Gastroesophageal sphincter (tissue), 4 donors: ENCODE measurements at regions not wholly inside any gene's neighbourhood (a gene's known extent, or its start where the extent isn't known, plus 50 kb on each side); places are given as distances from the start of the nearest gene placed in this dataset.

Source experiments
- ATAC-seq: fragments of 150-250 bp; one replicate; pipeline ENCODE4 v1.9.1; 2016; ENCODE audit warnings: mild to moderate bottlenecking, moderate library complexity
- H3K27ac ChIP-seq, 4 donors: fragments of 200-600 bp; sonication (generic) in 3 of 4; 1 replicate in 3 of 4; 2 replicates in 1 of 4; pipeline ENCODE4 v1.5.1; 2016 to 2019
- H3K27me3 ChIP-seq: fragments of 200-600 bp; sonication (generic); one replicate; pipeline ENCODE4 v1.5.1; 2019
- H3K36me3 ChIP-seq, 2 donors: fragments of 200-600 bp; sonication (generic); one replicate each; pipeline ENCODE4 v1.5.1; 2019; ENCODE audit warnings: control low read depth in 1 of 2
- H3K4me1 ChIP-seq, 3 donors: fragments of 200-600 bp; sonication (generic); 1 replicate in 2 of 3; 2 replicates in 1 of 3; pipeline ENCODE4 v1.5.1; 2016 to 2019; ENCODE audit warnings: control low read depth in 2 of 3
- H3K4me3 ChIP-seq, 2 donors: fragments of 200-600 bp; sonication (generic); one replicate each; pipeline ENCODE4 v1.5.1; 2019; ENCODE audit warnings: mild to moderate bottlenecking in 1 of 2, moderate library complexity in 1 of 2
- H3K9me3 ChIP-seq, 3 donors: fragments of 200-600 bp; sonication (generic); one replicate each; pipeline ENCODE4 v1.5.1; 2017 to 2019; ENCODE audit warnings: control low read depth in 2 of 3
- EP300 ChIP-seq: sonication (generic); formaldehyde crosslinking; IDR thresholded peaks from one replicate; pipeline ENCODE4 v1.6.1; 2017; ENCODE audit warnings: antibody characterized with exemption, mild to moderate bottlenecking
- POLR2A ChIP-seq, 2 donors: fragments of 450-650 bp; IDR thresholded peaks; one replicate each; pipeline ENCODE4 v1.6.1; 2017; ENCODE audit warnings: antibody characterized with exemption in 2 of 2, mild to moderate bottlenecking in 2 of 2, moderate library complexity in 1 of 2
- POLR2AphosphoS5 ChIP-seq: sonication (generic); formaldehyde crosslinking; IDR thresholded peaks from one replicate; pipeline ENCODE4 v1.6.1; 2017; ENCODE audit warnings: antibody characterized with exemption
- whole genome bisulfite sequencing, 2 donors: methylation state at CpG; one replicate each; pipeline ENCODE4 v1.1.5; 2018; ENCODE audit warnings: low coverage in 1 of 2; 5-methylcytosine and 5-hydroxymethylcytosine counted together
- TF ChIP-seq, protein P1 (sequence below), 4 experiments: fragments of 200-600 bp in 2 of 4; fragments of 450-650 bp in 2 of 4; sonication (generic) in 1 of 4; IDR thresholded peaks; one replicate each; pipeline ENCODE4 v1.5.1; 2017 to 2019; ENCODE audit warnings: antibody characterized with exemption in 4 of 4, mild to moderate bottlenecking in 2 of 4, moderate library complexity in 2 of 4

DNA sequence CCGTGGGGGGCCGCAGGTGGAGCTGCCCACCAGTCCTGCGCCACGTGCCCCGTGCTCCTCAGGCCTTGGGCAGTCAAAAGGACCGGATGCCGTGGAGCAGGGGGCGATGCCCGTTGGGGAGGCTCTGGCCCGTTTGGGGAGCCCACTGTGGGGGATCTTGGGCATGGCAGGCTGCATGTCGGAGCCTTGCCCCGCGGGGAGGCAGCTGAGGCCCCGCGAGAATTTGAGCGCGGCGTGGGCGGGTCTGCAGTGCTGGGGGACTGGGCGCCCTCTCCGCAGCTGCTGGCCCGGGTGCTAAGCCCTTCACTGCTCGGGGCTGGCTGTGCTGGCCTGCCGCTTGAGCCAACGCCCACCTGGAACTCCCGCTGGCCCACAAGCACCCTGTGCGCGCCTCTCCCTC lies 445.6 kb upstream of the EDIL3 start:
- Histone ChIP-seq H3K27ac (no peak overlapping the region), H3K27me3 (no peaks in the 10 kb centered on the region), H3K9me3 (peaks cover 0 to 12% (median 0%) of the 10 kb centered on the region in 3 donors), H3K36me3 (no peaks in the 10 kb centered on the region), H3K4me3 (no peak overlapping the region), H3K4me1 (no peaks in the 10 kb centered on the region)
- no CpG with 5 or more reads among the region's 28 CpGs for WGBS, 2 donors
- TF ChIP-seq POLR2A (IDR thresholded peaks at IDR 0.05), result no peak
- TF ChIP-seq EP300, result no peak
- TF ChIP-seq, protein P1, sequence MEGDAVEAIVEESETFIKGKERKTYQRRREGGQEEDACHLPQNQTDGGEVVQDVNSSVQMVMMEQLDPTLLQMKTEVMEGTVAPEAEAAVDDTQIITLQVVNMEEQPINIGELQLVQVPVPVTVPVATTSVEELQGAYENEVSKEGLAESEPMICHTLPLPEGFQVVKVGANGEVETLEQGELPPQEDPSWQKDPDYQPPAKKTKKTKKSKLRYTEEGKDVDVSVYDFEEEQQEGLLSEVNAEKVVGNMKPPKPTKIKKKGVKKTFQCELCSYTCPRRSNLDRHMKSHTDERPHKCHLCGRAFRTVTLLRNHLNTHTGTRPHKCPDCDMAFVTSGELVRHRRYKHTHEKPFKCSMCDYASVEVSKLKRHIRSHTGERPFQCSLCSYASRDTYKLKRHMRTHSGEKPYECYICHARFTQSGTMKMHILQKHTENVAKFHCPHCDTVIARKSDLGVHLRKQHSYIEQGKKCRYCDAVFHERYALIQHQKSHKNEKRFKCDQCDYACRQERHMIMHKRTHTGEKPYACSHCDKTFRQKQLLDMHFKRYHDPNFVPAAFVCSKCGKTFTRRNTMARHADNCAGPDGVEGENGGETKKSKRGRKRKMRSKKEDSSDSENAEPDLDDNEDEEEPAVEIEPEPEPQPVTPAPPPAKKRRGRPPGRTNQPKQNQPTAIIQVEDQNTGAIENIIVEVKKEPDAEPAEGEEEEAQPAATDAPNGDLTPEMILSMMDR (IDR thresholded peaks at IDR 0.05), result no peak
- TF ChIP-seq POLR2AphosphoS5, result no peak
- no peak for ATAC-seq

DNA sequence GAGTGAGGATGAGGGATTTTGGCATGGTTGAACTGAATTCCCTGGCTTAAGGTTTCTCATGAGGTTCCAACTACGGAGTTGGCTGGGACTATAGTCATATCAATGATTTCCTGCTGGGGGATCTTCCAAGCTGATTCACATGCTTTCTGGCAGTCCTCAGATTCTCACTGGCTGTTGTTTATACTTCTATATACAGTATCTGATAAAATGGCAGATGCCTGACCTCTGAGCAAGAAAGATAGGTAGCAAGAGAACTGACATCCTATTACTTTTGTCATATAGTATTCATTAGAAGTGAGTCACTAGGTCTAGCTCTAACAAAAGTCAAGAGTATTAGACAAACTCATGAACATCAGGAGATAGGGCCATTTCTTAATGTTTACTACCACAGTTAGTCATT lies 440.9 kb upstream of the EDIL3 start:
- H3K9me3 ChIP-seq, result peaks cover 0 to 10% (median 0%) of the 10 kb centered on the region in 3 donors
- H3K36me3 ChIP-seq, result no peaks in the 10 kb centered on the region
- H3K4me1 ChIP-seq, result no peaks in the 10 kb centered on the region
- H3K4me3 ChIP-seq, result no peak overlapping the region
- H3K27me3 ChIP-seq, result no peaks in the 10 kb centered on the region
- H3K27ac ChIP-seq, result no peak overlapping the region
- TF ChIP-seq POLR2A (IDR thresholded peaks at IDR 0.05) (no peak), POLR2AphosphoS5 (no peak), EP300 (no peak)
- TF ChIP-seq, protein P1 (IDR thresholded peaks at IDR 0.05), result no peak
- ATAC-seq, result no peak
- 58 to 60% methylated on average over 1 of the region's 1 CpG for WGBS, 2 donors

DNA sequence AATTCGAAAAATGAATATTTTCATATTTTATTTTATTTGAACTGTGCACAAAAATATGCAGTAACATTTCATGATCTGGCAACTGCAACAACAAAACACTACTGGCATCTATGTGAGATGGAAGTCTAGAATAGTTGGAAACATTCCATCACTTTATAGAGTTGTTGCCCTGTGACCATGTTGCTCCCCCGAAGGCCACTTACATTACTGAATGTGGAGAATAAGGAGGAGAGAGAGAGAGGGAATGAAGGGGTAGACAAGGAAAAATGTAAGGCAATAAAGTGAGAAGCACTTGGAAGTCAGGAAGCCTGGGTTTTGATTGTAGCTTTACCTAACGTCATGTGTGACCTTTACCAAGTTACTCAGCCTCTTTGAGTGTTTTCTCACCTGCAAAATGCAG lies 437.2 kb upstream of the EDIL3 start:
- H3K9me3 ChIP-seq, result no peaks in the 10 kb centered on the region
- H3K27ac ChIP-seq, result no peak overlapping the region
- H3K36me3 ChIP-seq, result no peaks in the 10 kb centered on the region
- TF ChIP-seq POLR2AphosphoS5, result no peak
- TF ChIP-seq, protein P1 (IDR thresholded peaks at IDR 0.05), result no peak
- no peak for TF ChIP-seq EP300
- no peak for TF ChIP-seq POLR2A (IDR thresholded peaks at IDR 0.05)
- H3K4me3 ChIP-seq, result no peak overlapping the region
- H3K4me1 ChIP-seq, result no peaks in the 10 kb centered on the region
- WGBS, 2 donors, result 79 to 83% methylated on average over 2 to 3 of the region's 3 CpGs
- no peak for ATAC-seq
- H3K27me3 ChIP-seq, result no peaks in the 10 kb centered on the region

DNA sequence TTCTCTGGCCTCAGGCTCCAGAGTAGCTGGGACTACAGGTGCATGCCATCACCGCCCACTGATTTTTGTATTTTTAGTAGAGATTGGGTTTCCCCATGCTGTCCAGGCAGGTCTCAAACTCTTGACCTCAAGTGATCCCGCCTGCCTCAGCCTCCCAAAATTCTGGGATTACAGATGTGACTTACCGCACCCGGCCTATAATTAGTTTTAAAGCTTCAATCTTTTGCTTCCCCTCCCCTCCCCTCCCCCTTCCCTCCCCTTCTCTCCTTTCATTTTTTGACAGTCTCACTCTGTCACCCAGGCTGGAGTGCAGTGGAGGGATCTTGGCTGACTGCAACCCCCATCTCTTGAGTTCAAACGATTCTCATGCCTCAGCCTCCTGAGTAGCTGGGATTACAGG lies 433.3 kb upstream of the EDIL3 start:
- TF ChIP-seq POLR2AphosphoS5 (no peak), EP300 (no peak), POLR2A (IDR thresholded peaks at IDR 0.05) (no peak)
- TF ChIP-seq, protein P1 (IDR thresholded peaks at IDR 0.05), result no peak
- Histone ChIP-seq H3K4me1 (no peaks in the 10 kb centered on the region), H3K27ac (no peak overlapping the region), H3K36me3 (no peaks in the 10 kb centered on the region), H3K9me3 (no peaks in the 10 kb centered on the region), H3K27me3 (no peaks in the 10 kb centered on the region), H3K4me3 (no peak overlapping the region)
- no peak for ATAC-seq
- WGBS, 2 donors, result 67% methylated on average over 5 of the region's 5 CpGs; no CpG with 5 or more reads in 1 of the 2 donors

DNA sequence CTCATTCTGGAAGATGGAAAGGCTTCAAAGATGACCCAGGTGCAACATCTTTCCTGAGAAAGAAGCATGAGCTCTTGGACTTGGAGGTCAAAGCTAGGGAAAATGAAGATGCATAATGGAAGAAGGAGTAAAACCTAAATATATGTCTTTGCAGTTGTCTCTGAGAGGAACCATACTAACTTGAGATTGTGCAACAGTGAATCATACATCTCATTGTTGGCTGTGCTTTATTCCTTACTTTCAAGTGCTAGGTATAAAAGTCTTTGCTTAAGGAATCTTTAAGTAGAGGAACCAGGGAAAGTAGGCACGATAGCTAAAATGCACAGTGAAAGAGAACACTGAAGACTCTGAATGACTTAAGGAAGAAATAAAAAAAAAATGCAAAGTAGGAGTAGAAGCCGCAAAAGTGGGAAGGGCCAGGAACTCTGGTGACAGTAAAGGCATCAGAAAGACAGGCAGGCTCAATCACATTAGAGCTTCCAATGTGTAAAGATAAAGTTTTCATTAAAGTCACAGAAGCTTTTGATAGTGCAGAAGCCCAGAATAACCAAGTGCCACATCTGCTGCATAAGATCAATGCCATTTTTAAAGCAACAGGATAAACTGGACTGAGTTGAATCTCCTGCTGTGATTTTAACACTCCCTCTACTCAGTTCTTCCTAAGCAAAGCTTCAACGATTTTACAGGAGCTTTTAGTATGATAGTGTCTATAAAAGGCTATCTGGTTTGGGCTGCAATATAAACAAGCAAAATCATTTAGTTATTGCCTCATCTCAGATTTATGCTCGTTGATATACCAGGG lies 432.3 kb upstream of the EDIL3 start:
- no peak overlapping the region for H3K4me3 ChIP-seq
- H3K9me3 ChIP-seq, result no peaks in the 10 kb centered on the region
- H3K36me3 ChIP-seq, result no peaks in the 10 kb centered on the region
- H3K27me3 ChIP-seq, result no peaks in the 10 kb centered on the region
- 42 to 54% methylated on average over 3 to 4 of the region's 4 CpGs for WGBS, 2 donors
- no peak overlapping the region for H3K27ac ChIP-seq
- TF ChIP-seq POLR2AphosphoS5 (no peak), POLR2A (IDR thresholded peaks at IDR 0.05) (no peak), EP300 (no peak)
- TF ChIP-seq, protein P1 (IDR thresholded peaks at IDR 0.05), result no peak
- H3K4me1 ChIP-seq, result no peaks in the 10 kb centered on the region
- ATAC-seq, result no peak
